ENCODE measurements at regions not wholly inside any gene's neighbourhood (a gene's known extent, or its start where the extent isn't known, plus 50 kb on each side); places are given as distances from the start of the nearest gene placed in this dataset.

- TF ChIP-seq, protein P1, sequence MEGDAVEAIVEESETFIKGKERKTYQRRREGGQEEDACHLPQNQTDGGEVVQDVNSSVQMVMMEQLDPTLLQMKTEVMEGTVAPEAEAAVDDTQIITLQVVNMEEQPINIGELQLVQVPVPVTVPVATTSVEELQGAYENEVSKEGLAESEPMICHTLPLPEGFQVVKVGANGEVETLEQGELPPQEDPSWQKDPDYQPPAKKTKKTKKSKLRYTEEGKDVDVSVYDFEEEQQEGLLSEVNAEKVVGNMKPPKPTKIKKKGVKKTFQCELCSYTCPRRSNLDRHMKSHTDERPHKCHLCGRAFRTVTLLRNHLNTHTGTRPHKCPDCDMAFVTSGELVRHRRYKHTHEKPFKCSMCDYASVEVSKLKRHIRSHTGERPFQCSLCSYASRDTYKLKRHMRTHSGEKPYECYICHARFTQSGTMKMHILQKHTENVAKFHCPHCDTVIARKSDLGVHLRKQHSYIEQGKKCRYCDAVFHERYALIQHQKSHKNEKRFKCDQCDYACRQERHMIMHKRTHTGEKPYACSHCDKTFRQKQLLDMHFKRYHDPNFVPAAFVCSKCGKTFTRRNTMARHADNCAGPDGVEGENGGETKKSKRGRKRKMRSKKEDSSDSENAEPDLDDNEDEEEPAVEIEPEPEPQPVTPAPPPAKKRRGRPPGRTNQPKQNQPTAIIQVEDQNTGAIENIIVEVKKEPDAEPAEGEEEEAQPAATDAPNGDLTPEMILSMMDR (IDR thresholded peaks at IDR 0.05) = no peak
- TF ChIP-seq POLR2A (IDR thresholded peaks at IDR 0.05) (no peak), EP300 (IDR thresholded peaks at IDR 0.05) (no peak), POLR2AphosphoS5 (IDR thresholded peaks at IDR 0.05) (no peak)
Observed at GRCh38 chr11:82176945-82177344, 556.7 kb downstream of the FAM181B start.

Data from sigmoid colon (tissue), 4 donors.